Activated T-helper 1 cell treated with anti-CD3 and anti-CD28 coated beads, Interleukin-12 subunit alpha, Interleukin-12 subunit beta, Interleukin-2, Interleukin-4 antibody, amounts not matched to agents 30 ng/mL and 10 ng/mL and 1 ng/mL, durations not matched to agents 14 hours and 24 hours and 36 hours (primary cell): ENCODE measurements at regions not wholly inside any gene's neighbourhood (a gene's known extent, or its start where the extent isn't known, plus 50 kb on each side); places are given as distances from the start of the nearest gene placed in this dataset.
"Not testable (repeated sequence)": the region's sequence is repeated elsewhere in the genome, so short reads cannot be mapped to it uniquely, and the experiment has no call there.

Experiments
- DNase-seq: peaks from one replicate; pipeline ENCODE4 v3.0.0; 2021; ENCODE audit warnings: low spot score
- H3K27ac Mint-ChIP-seq: one replicate; pipeline ENCODE4 v1.8.0; 2021; ENCODE audit warnings: mild to moderate bottlenecking, mixed read lengths
- H3K27me3 Mint-ChIP-seq: one replicate; pipeline ENCODE4 v1.8.0; 2022; ENCODE audit warnings: mild to moderate bottlenecking, moderate library complexity, mixed read lengths; ENCODE audit not compliant: insufficient read depth
- H3K36me3 Mint-ChIP-seq: one replicate; pipeline ENCODE4 v1.8.0; 2021; ENCODE audit warnings: low read depth, mixed read lengths
- H3K4me1 Mint-ChIP-seq: one replicate; pipeline ENCODE4 v1.8.0; 2021; ENCODE audit warnings: low read depth, mixed read lengths
- H3K4me3 Mint-ChIP-seq: one replicate; pipeline ENCODE4 v1.8.0; 2021; ENCODE audit warnings: mild to moderate bottlenecking, moderate library complexity, mixed read lengths
- H3K9me3 Mint-ChIP-seq: one replicate; pipeline ENCODE4 v1.8.0; 2021; ENCODE audit warnings: mixed read lengths
- intact Hi-C: fragments of 100-400 bp; cut with micrococcal nuclease; formaldehyde crosslinking; loops from one replicate; pipeline ENCODE4 v1.15.1; 2024

GRCh38 chr5:102659151-102659550 is 96.0 kb upstream of the PAM start:
- Mint-ChIP-seq H3K27ac (no peak overlapping the region), H3K36me3 (no peaks in the 10 kb centered on the region), H3K4me3 (no peak overlapping the region), H3K4me1 (no peaks in the 10 kb centered on the region), H3K9me3 (no peaks in the 10 kb centered on the region), H3K27me3 (peaks cover 10% of the 10 kb centered on the region)
- no peak for DNase-seq
- intact Hi-C loops: no loop called here

- DNase-seq: no peak
- H3K36me3 Mint-ChIP-seq: no peaks in the 10 kb centered on the region
- no peak overlapping the region for H3K4me3 Mint-ChIP-seq
- peaks cover 6% of the 10 kb centered on the region for H3K27me3 Mint-ChIP-seq
- H3K4me1 Mint-ChIP-seq: no peaks in the 10 kb centered on the region
- H3K9me3 Mint-ChIP-seq: no peaks in the 10 kb centered on the region
- intact Hi-C loops: no loop called here
- H3K27ac Mint-ChIP-seq: no peak overlapping the region
Measured at GRCh38 chr5:102660111-102660510, 95.0 kb upstream of the PAM start.

- intact Hi-C loops: no loop called here
- Mint-ChIP-seq H3K4me3 (no peak overlapping the region), H3K36me3 (no peaks in the 10 kb centered on the region), H3K9me3 (no peaks in the 10 kb centered on the region), H3K27ac (no peak overlapping the region), H3K4me1 (no peaks in the 10 kb centered on the region), H3K27me3 (no peaks in the 10 kb centered on the region)
- DNase-seq: no peak
Measured at GRCh38 chr5:102663749-102664530, 91.2 kb upstream of the PAM start.

GRCh38 chr5:102664616-102665335 is 90.3 kb upstream of the PAM start:
- Mint-ChIP-seq H3K4me1 (no peaks in the 10 kb centered on the region), H3K27ac (no peak overlapping the region)

GRCh38 chr5:102666164-102666946 is 88.8 kb upstream of the PAM start:
- Mint-ChIP-seq H3K4me3 (no peak overlapping the region), H3K27me3 (no peaks in the 10 kb centered on the region), H3K4me1 (no peaks in the 10 kb centered on the region), H3K27ac (no peak overlapping the region), H3K36me3 (no peaks in the 10 kb centered on the region), H3K9me3 (no peaks in the 10 kb centered on the region)
- no peak for DNase-seq
- intact Hi-C loops: no loop called here

More at GRCh38 chr5:102664616-102665335, 90.3 kb upstream of the PAM start:
- intact Hi-C loops: no loop called here
- no peak overlapping the region for H3K4me3 Mint-ChIP-seq
- no peaks in the 10 kb centered on the region for H3K9me3 Mint-ChIP-seq
- H3K27me3 Mint-ChIP-seq: no peaks in the 10 kb centered on the region
- no peaks in the 10 kb centered on the region for H3K36me3 Mint-ChIP-seq
- DNase-seq: no peak

GRCh38 chr5:102668220-102668932 is 86.7 kb upstream of the PAM start:
- no peaks in the 10 kb centered on the region for H3K4me1 Mint-ChIP-seq
- no peaks in the 10 kb centered on the region for H3K36me3 Mint-ChIP-seq
- H3K9me3 Mint-ChIP-seq: no peaks in the 10 kb centered on the region
- no peak overlapping the region for H3K27ac Mint-ChIP-seq
- intact Hi-C loops: no loop called here
- H3K4me3 Mint-ChIP-seq: no peak overlapping the region
- DNase-seq: no peak
- H3K27me3 Mint-ChIP-seq: no peaks in the 10 kb centered on the region

GRCh38 chr5:102670224-102670836 is 84.8 kb upstream of the PAM start:
- no peak overlapping the region for H3K27ac Mint-ChIP-seq
- H3K4me3 Mint-ChIP-seq: no peak overlapping the region
- intact Hi-C loops: no loop called here
- no peaks in the 10 kb centered on the region for H3K36me3 Mint-ChIP-seq
- no peaks in the 10 kb centered on the region for H3K9me3 Mint-ChIP-seq
- no peaks in the 10 kb centered on the region for H3K27me3 Mint-ChIP-seq
- H3K4me1 Mint-ChIP-seq: no peaks in the 10 kb centered on the region
- DNase-seq: no peak

- H3K4me3 Mint-ChIP-seq, H3K36me3 Mint-ChIP-seq, H3K4me1 Mint-ChIP-seq, H3K9me3 Mint-ChIP-seq, DNase-seq, H3K27ac Mint-ChIP-seq, H3K27me3 Mint-ChIP-seq, intact Hi-C loops: not testable (repeated sequence)
Measured at GRCh38 chr5:102671033-102671734, 83.9 kb upstream of the PAM start.

GRCh38 chr5:102678267-102679058 is 76.6 kb upstream of the PAM start:
- no peaks in the 10 kb centered on the region for H3K9me3 Mint-ChIP-seq
- no peak overlapping the region for H3K27ac Mint-ChIP-seq
- H3K4me1 Mint-ChIP-seq: no peaks in the 10 kb centered on the region
- peaks cover 8% of the 10 kb centered on the region for H3K27me3 Mint-ChIP-seq
- no peaks in the 10 kb centered on the region for H3K36me3 Mint-ChIP-seq
- DNase-seq: no peak
- H3K4me3 Mint-ChIP-seq: no peak overlapping the region
- intact Hi-C loops: no loop called here

GRCh38 chr5:102681403-102681983 is 73.6 kb upstream of the PAM start:
- Mint-ChIP-seq H3K9me3 (no peaks in the 10 kb centered on the region), H3K4me1 (no peaks in the 10 kb centered on the region), H3K27ac (no peak overlapping the region), H3K36me3 (no peaks in the 10 kb centered on the region), H3K27me3 (peaks cover 5% of the 10 kb centered on the region), H3K4me3 (no peak overlapping the region)
- peak; percentile 29 for DNase-seq
- intact Hi-C loops: loop anchor here (1.0 to 5.0 kb wide), 8 partner anchors 66 to 458 kb away; partner anchors contain the start of genes GIN1 and PPIP5K2

GRCh38 chr5:102682101-102682647 is 72.9 kb upstream of the PAM start:
- Mint-ChIP-seq H3K27me3 (peaks cover 5% of the 10 kb centered on the region), H3K4me3 (no peak overlapping the region), H3K4me1 (no peaks in the 10 kb centered on the region), H3K9me3 (peaks cover 4% of the 10 kb centered on the region), H3K36me3 (no peaks in the 10 kb centered on the region), H3K27ac (no peak overlapping the region)
- intact Hi-C loops: loop anchor here (5.0 kb wide), 4 partner anchors 65 to 440 kb away; partner anchors contain the start of genes GIN1 and PPIP5K2
- DNase-seq: no peak
